ENCODE measurements at regions not wholly inside any gene's neighbourhood (a gene's known extent, or its start where the extent isn't known, plus 50 kb on each side); places are given as distances from the start of the nearest gene placed in this dataset.

- TF ChIP-seq YY1 (IDR thresholded peaks at IDR 0.05; ENCODE audit: insufficient read depth, insufficient read length) (no peak), ZNF274 (IDR thresholded peaks at IDR 0.05; ENCODE audit: low read depth, low read length) (no peak), SUZ12 (IDR thresholded peaks at IDR 0.05; ENCODE audit: extremely low read depth, insufficient read depth, insufficient read length) (no peak)
Observed at GRCh38 chr13:33682020-33682564, 135.9 kb upstream of the RFC3 start.

All from NT2/D1 (cell line).